ENCODE measurements at regions not wholly inside any gene's neighbourhood (a gene's known extent, or its start where the extent isn't known, plus 50 kb on each side); places are given as distances from the start of the nearest gene placed in this dataset.

- Mint-ChIP-seq H3K4me3 (ENCODE audit: unreplicated experiment) (no peak overlapping the region), H3K4me1 (ENCODE audit: low read depth, unreplicated experiment) (no peaks in the 10 kb centered on the region), H3K9me3 (ENCODE audit: unreplicated experiment) (peaks cover 1% of the 10 kb centered on the region), H3K27me3 (ENCODE audit: unreplicated experiment) (no peaks in the 10 kb centered on the region), H3K27ac (ENCODE audit: unreplicated experiment) (no peak overlapping the region), H3K36me3 (ENCODE audit: unreplicated experiment) (no peaks in the 10 kb centered on the region)
- no peak for TF ChIP-seq CTCF (IDR thresholded peaks at IDR 0.05; ENCODE audit: partially characterized antibody, unreplicated experiment)
- no peak for DNase-seq
Observed at GRCh38 chr10:21246178-21246577, 279.3 kb downstream of the SKIDA1 start.

GRCh38 chr10:21243748-21244257, 281.7 kb downstream of the SKIDA1 start:
- Mint-ChIP-seq H3K36me3 (ENCODE audit: unreplicated experiment) (no peaks in the 10 kb centered on the region), H3K9me3 (ENCODE audit: unreplicated experiment) (peaks cover 1% of the 10 kb centered on the region), H3K4me3 (ENCODE audit: unreplicated experiment) (no peak overlapping the region), H3K27me3 (ENCODE audit: unreplicated experiment) (peaks cover 3% of the 10 kb centered on the region), H3K27ac (ENCODE audit: unreplicated experiment) (no peak overlapping the region), H3K4me1 (ENCODE audit: low read depth, unreplicated experiment) (no peaks in the 10 kb centered on the region)
- no peak for TF ChIP-seq CTCF (IDR thresholded peaks at IDR 0.05; ENCODE audit: partially characterized antibody, unreplicated experiment)
- DNase-seq = no peak

- no peaks in the 10 kb centered on the region for H3K4me1 Mint-ChIP-seq (ENCODE audit: low read depth, unreplicated experiment)
- DNase-seq = no peak
- TF ChIP-seq CTCF (IDR thresholded peaks at IDR 0.05; ENCODE audit: partially characterized antibody, unreplicated experiment) = no peak
- peaks cover 1% of the 10 kb centered on the region for H3K9me3 Mint-ChIP-seq (ENCODE audit: unreplicated experiment)
- peaks cover 3% of the 10 kb centered on the region for H3K27me3 Mint-ChIP-seq (ENCODE audit: unreplicated experiment)
- H3K36me3 Mint-ChIP-seq (ENCODE audit: unreplicated experiment) = no peaks in the 10 kb centered on the region
- no peak overlapping the region for H3K27ac Mint-ChIP-seq (ENCODE audit: unreplicated experiment)
- H3K4me3 Mint-ChIP-seq (ENCODE audit: unreplicated experiment) = no peak overlapping the region
Observed at GRCh38 chr10:21242915-21243314, 282.6 kb downstream of the SKIDA1 start.

GRCh38 chr10:21238717-21239116, 286.8 kb downstream of the SKIDA1 start:
- no peak overlapping the region for H3K4me3 Mint-ChIP-seq (ENCODE audit: unreplicated experiment)
- H3K27ac Mint-ChIP-seq (ENCODE audit: unreplicated experiment) = no peak overlapping the region
- DNase-seq = no peak
- no peaks in the 10 kb centered on the region for H3K4me1 Mint-ChIP-seq (ENCODE audit: low read depth, unreplicated experiment)
- TF ChIP-seq CTCF (IDR thresholded peaks at IDR 0.05; ENCODE audit: partially characterized antibody, unreplicated experiment) = no peak
- peaks cover 3% of the 10 kb centered on the region for H3K27me3 Mint-ChIP-seq (ENCODE audit: unreplicated experiment)
- H3K36me3 Mint-ChIP-seq (ENCODE audit: unreplicated experiment) = no peaks in the 10 kb centered on the region
- H3K9me3 Mint-ChIP-seq (ENCODE audit: unreplicated experiment) = no peaks in the 10 kb centered on the region

GRCh38 chr10:21238044-21238443, 287.4 kb downstream of the SKIDA1 start:
- Mint-ChIP-seq H3K4me1 (ENCODE audit: low read depth, unreplicated experiment) (no peaks in the 10 kb centered on the region), H3K36me3 (ENCODE audit: unreplicated experiment) (no peaks in the 10 kb centered on the region), H3K4me3 (ENCODE audit: unreplicated experiment) (no peak overlapping the region), H3K27ac (ENCODE audit: unreplicated experiment) (no peak overlapping the region), H3K27me3 (ENCODE audit: unreplicated experiment) (peaks cover 3% of the 10 kb centered on the region), H3K9me3 (ENCODE audit: unreplicated experiment) (no peaks in the 10 kb centered on the region)
- no peak for TF ChIP-seq CTCF (IDR thresholded peaks at IDR 0.05; ENCODE audit: partially characterized antibody, unreplicated experiment)
- DNase-seq = no peak
